Cardiac muscle cell (in vitro differentiated cells and primary cell): ENCODE measurements at regions not wholly inside any gene's neighbourhood (a gene's known extent, or its start where the extent isn't known, plus 50 kb on each side); places are given as distances from the start of the nearest gene placed in this dataset.

Source experiments
- DNase-seq, 2 donors: peaks; one replicate each; pipeline versions ENCODE4 v3.0.0 to v3.0.0-alpha.2; 2010 to 2017; ENCODE audit warnings: low read depth in 1 of 2, low spot score in 1 of 2
- H3K27ac ChIP-seq: fragments of 200-600 bp; sonication (generic); 2 replicates; pipeline ENCODE4 v1.5.1; 2016
- H3K27me3 ChIP-seq: fragments of 200-600 bp; sonication (generic); 2 replicates; pipeline ENCODE4 v1.6.0; 2016; ENCODE audit warnings: control low read depth
- H3K36me3 ChIP-seq: fragments of 200-600 bp; sonication (generic); 2 replicates; pipeline ENCODE4 v1.5.1; 2016; ENCODE audit warnings: control low read depth
- H3K4me1 ChIP-seq: fragments of 200-600 bp; sonication (generic); 2 replicates; pipeline ENCODE4 v1.8.1; 2017; ENCODE audit warnings: low read depth, mild to moderate bottlenecking, mixed run types
- H3K4me3 ChIP-seq: fragments of 200-600 bp; sonication (generic); 2 replicates; pipeline ENCODE4 v1.5.1; 2016; ENCODE audit warnings: mild to moderate bottlenecking
- H3K9me3 ChIP-seq: fragments of 200-600 bp; sonication (generic); 2 replicates; pipeline ENCODE4 v1.5.1; 2017; ENCODE audit warnings: low read depth, mild to moderate bottlenecking, control low read depth
- TF ChIP-seq, protein P1 (sequence below): IDR thresholded peaks from 2 replicates; pipeline ENCODE4 v1.5.1; 2012; ENCODE audit warnings: low read depth, mild to moderate bottlenecking, low read length

- Histone ChIP-seq H3K27ac (no peak overlapping the region), H3K27me3 (no peaks in the 10 kb centered on the region), H3K9me3 (no peaks in the 10 kb centered on the region), H3K4me1 (no peaks in the 10 kb centered on the region), H3K4me3 (no peak overlapping the region), H3K36me3 (no peaks in the 10 kb centered on the region)
- DNase-seq, result no peak
- TF ChIP-seq, protein P1, sequence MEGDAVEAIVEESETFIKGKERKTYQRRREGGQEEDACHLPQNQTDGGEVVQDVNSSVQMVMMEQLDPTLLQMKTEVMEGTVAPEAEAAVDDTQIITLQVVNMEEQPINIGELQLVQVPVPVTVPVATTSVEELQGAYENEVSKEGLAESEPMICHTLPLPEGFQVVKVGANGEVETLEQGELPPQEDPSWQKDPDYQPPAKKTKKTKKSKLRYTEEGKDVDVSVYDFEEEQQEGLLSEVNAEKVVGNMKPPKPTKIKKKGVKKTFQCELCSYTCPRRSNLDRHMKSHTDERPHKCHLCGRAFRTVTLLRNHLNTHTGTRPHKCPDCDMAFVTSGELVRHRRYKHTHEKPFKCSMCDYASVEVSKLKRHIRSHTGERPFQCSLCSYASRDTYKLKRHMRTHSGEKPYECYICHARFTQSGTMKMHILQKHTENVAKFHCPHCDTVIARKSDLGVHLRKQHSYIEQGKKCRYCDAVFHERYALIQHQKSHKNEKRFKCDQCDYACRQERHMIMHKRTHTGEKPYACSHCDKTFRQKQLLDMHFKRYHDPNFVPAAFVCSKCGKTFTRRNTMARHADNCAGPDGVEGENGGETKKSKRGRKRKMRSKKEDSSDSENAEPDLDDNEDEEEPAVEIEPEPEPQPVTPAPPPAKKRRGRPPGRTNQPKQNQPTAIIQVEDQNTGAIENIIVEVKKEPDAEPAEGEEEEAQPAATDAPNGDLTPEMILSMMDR, result no peak
These were observed 75.8 kb downstream of the CEBPB start for GRCh38 chr20:50266293-50267040.

DNA sequence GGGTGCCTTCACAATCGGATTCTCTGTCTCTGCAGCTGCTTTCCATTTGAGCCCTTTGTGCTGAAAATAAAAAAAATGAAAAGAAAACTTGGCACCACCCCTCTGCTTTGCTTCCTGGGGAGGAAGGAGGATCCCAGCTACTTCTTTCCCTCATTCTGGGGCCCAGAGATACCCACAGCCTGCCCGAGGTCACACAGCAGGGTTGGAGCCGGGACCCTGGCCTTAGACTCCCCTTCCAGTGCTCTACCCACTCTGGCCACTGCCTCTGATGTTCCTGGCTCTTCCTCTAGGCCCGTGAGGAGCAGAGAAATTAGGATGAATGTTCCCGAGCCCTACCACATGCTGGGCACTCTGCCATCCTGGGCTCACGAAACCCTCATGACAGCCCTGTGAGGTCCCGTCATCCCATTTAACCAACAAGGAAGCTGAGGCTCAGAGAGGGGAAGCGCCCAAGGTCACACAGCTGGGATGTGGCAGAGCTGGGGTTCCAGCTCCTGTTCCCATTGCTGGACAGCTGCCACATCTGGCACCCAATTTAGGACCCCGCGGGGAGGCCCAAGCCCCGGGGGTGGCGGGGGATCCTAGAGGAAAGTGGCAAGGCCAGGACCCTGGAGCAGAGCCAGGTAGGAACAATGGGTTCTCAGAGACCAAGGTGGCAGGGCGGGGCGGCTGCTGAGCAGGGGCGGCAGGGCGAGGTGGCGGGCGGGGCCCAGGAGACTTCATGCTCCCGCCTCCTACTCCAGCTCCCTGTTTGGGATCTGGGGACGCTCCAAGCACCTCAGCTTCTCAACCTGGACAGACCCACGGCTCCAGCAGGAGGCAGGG lies 76.6 kb downstream of the CEBPB start:
- H3K9me3 ChIP-seq, result no peaks in the 10 kb centered on the region
- DNase-seq, result peak in 1 of 2 donors; percentile 80
- no peaks in the 10 kb centered on the region for H3K4me1 ChIP-seq
- H3K27me3 ChIP-seq, result no peaks in the 10 kb centered on the region
- no peak overlapping the region for H3K27ac ChIP-seq
- TF ChIP-seq, protein P1, result no peak
- no peaks in the 10 kb centered on the region for H3K36me3 ChIP-seq
- H3K4me3 ChIP-seq, result no peak overlapping the region

GRCh38 chr20:50267866-50268219 lies 77.2 kb downstream of the CEBPB start:
- Histone ChIP-seq H3K27me3 (no peaks in the 10 kb centered on the region), H3K27ac (no peak overlapping the region), H3K4me3 (no peak overlapping the region), H3K36me3 (no peaks in the 10 kb centered on the region), H3K9me3 (no peaks in the 10 kb centered on the region), H3K4me1 (no peaks in the 10 kb centered on the region)
- TF ChIP-seq, protein P1, result no peak
- no peak for DNase-seq

DNA sequence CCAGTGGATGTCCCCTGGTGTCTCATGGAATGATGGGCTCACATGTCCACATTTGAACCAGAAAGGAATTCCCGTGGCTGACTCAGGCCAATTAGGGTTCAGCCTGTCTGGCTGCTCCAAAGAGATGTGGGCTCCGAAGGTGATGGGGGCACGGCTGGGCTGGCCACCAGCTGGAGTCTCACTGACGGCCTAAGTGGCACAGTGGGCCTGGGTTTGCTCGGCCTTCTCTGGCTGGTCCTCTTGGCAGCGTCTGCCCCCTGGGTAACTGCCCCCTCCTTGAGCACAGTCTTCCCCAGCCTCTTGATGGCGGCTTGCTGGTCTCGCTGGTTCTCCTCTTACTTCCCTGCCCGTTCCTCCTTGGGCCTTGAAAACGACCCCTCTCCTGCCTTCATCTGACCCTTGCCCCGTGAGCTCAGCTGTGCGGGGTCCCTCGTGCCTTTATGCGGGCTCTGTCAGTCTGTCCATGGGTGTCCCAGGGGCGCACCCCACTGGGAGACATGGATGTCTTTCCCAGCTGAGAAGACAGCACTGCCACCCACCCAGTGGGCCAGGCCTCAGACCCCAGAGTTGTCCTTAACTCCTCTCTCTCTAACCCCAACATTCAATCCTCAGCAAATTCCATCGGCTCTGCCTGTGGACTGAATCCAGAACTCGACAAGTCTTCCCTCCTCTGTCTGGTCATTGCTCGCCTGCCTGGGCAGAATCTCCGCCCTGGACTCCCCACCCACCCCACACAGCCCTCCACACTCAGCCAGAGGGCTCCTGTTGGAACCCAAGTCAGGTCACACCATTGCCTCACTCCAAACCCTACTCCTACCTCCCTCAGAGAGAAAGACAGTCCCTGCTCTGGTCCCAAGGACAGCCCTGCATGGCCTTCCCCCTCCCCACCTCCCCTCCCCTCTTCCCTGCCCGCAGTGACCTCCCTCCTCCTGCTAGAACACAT lies 78.7 kb downstream of the CEBPB start:
- H3K36me3 ChIP-seq, result no peaks in the 10 kb centered on the region
- TF ChIP-seq, protein P1, result no peak
- no peaks in the 10 kb centered on the region for H3K27me3 ChIP-seq
- no peak for DNase-seq
- H3K27ac ChIP-seq, result no peak overlapping the region
- no peaks in the 10 kb centered on the region for H3K9me3 ChIP-seq
- no peaks in the 10 kb centered on the region for H3K4me1 ChIP-seq
- no peak overlapping the region for H3K4me3 ChIP-seq

GRCh38 chr20:50270034-50270395 lies 79.4 kb downstream of the CEBPB start:
- Histone ChIP-seq H3K9me3 (no peaks in the 10 kb centered on the region), H3K27ac (no peak overlapping the region), H3K27me3 (no peaks in the 10 kb centered on the region), H3K4me3 (no peak overlapping the region), H3K4me1 (no peaks in the 10 kb centered on the region), H3K36me3 (no peaks in the 10 kb centered on the region)
- DNase-seq, result no peak
- TF ChIP-seq, protein P1, result no peak
